A673 (cell line): ENCODE measurements at regions not wholly inside any gene's neighbourhood (a gene's known extent, or its start where the extent isn't known, plus 50 kb on each side); places are given as distances from the start of the nearest gene placed in this dataset.

Experiments
- BruUV-seq: library from RNA; stranded (reverse); fragments of 400-500 nt; replicated peaks from 2 replicates; lab custom pipeline; 2021; lab: Mats Ljungman, UMichigan
- CTCF ChIA-PET: fragments of 300-600 bp; sonication (Branson Sonifier 250); formaldehyde crosslinking; loops from one replicate; lab custom pipeline; 2022; ENCODE audit warnings: antibody characterized with exemption; lab: Charles Lee
- POLR2A ChIA-PET: fragments of 300-600 bp; sonication (Branson Sonifier 250); formaldehyde crosslinking; loops from one replicate; lab custom pipeline; 2022; ENCODE audit warnings: antibody characterized with exemption; ENCODE audit not compliant: low non-redundant PET; lab: Charles Lee
- DNase-seq: peaks from one replicate; pipeline ENCODE4 v3.0.0-alpha.2; 2015; ENCODE audit warnings: low spot score
- H3K27ac ChIP-seq: fragments of 200-600 bp; sonication (generic); 2 replicates; pipeline ENCODE4 v1.5.1; 2016; ENCODE audit warnings: mixed run types, low read depth, mild to moderate bottlenecking, mixed read lengths, antibody characterized with exemption, low read length; ENCODE audit not compliant: poor library complexity, severe bottlenecking
- H3K27me3 ChIP-seq: fragments of 200-600 bp; sonication (generic); replicated peaks from 2 replicates; pipeline ENCODE4 v1.6.1; 2017; ENCODE audit warnings: mixed run types, low read depth, mild to moderate bottlenecking, mixed read lengths, antibody characterized with exemption, low read length; ENCODE audit not compliant: insufficient read depth, poor library complexity
- H3K36me3 ChIP-seq: fragments of 200-600 bp; sonication (generic); 2 replicates; pipeline ENCODE4 v1.6.1; 2016; ENCODE audit warnings: mixed run types, mild to moderate bottlenecking, mixed read lengths, antibody characterized with exemption, low read length; ENCODE audit not compliant: insufficient read depth, poor library complexity, severe bottlenecking
- H3K4me1 ChIP-seq: fragments of 200-600 bp; sonication (generic); 2 replicates; pipeline ENCODE4 v1.6.1; 2017; ENCODE audit warnings: mixed run types, mild to moderate bottlenecking, mixed read lengths, antibody characterized with exemption, low read length; ENCODE audit not compliant: insufficient read depth, poor library complexity, severe bottlenecking
- H3K4me3 ChIP-seq: fragments of 200-600 bp; sonication (generic); 2 replicates; pipeline ENCODE4 v1.5.1; 2016; ENCODE audit warnings: low read depth, mixed run types, mild to moderate bottlenecking, mixed read lengths, low read length; ENCODE audit not compliant: poor library complexity, severe bottlenecking
- H3K9me3 ChIP-seq: fragments of 200-600 bp; sonication (generic); 2 replicates; pipeline ENCODE4 v1.6.1; 2016; ENCODE audit warnings: mixed run types, low read depth, mild to moderate bottlenecking, mixed read lengths, antibody characterized with exemption, low read length; ENCODE audit not compliant: poor library complexity, severe bottlenecking
- CTCF ChIP-seq: fragments of 300-800, 200-600 bp; sonication (generic); conservative IDR thresholded peaks from 2 replicates; pipeline ENCODE4 v1.5.1; 2017; ENCODE audit warnings: low read depth, mild to moderate bottlenecking, antibody characterized with exemption, low read length, moderate library complexity, mixed read lengths
- EZH2 ChIP-seq: fragments of 200-600 bp; sonication (generic); IDR thresholded peaks from 2 replicates; pipeline ENCODE4 v1.6.1; 2017; ENCODE audit warnings: borderline replicate concordance, low read depth, mild to moderate bottlenecking, mixed read lengths, antibody characterized with exemption, low read length; ENCODE audit not compliant: poor library complexity, severe bottlenecking
- intact Hi-C: fragments of 100-400 bp; cut with micrococcal nuclease; formaldehyde crosslinking; loops from one replicate; pipeline ENCODE4 v1.10.0; 2022; ENCODE audit not compliant: unreplicated experiment

- CTCF ChIA-PET, result interaction anchor here (0.6 kb wide), 1 partner anchor 1281 kb away, joined by 13 read pairs; the partner anchor contains the start of gene IGFBP3
These were observed 379.6 kb downstream of the TNS3 start for GRCh38 chr7:47202146-47202783.

GRCh38 chr7:47198159-47198558, 383.8 kb downstream of the TNS3 start:
- intact Hi-C loops, result no loop called here
- Histone ChIP-seq H3K27ac (no peak overlapping the region), H3K36me3 (no peaks in the 10 kb centered on the region), H3K9me3 (no peaks in the 10 kb centered on the region), H3K27me3 (no peaks in the 10 kb centered on the region), H3K4me3 (no peak overlapping the region), H3K4me1 (no peaks in the 10 kb centered on the region)
- DNase-seq, result no peak
- BruUV-seq, result no TSS peak
- POLR2A ChIA-PET, result no interaction called here
- TF ChIP-seq CTCF (no peak), EZH2 (no peak)
- CTCF ChIA-PET, result no interaction called here

More at GRCh38 chr7:47202146-47202783, 379.6 kb downstream of the TNS3 start:
- H3K4me3 ChIP-seq, result no peak overlapping the region
- no peak overlapping the region for H3K27ac ChIP-seq
- H3K36me3 ChIP-seq, result no peaks in the 10 kb centered on the region
- H3K9me3 ChIP-seq, result no peaks in the 10 kb centered on the region
- no TSS peak for BruUV-seq
- H3K27me3 ChIP-seq, result peaks cover 4% of the 10 kb centered on the region
- no peaks in the 10 kb centered on the region for H3K4me1 ChIP-seq
- no peak for DNase-seq
- TF ChIP-seq EZH2, result no peak
- TF ChIP-seq CTCF, result no peak
- intact Hi-C loops, result no loop called here
- POLR2A ChIA-PET, result no interaction called here

- Histone ChIP-seq H3K27ac (no peak overlapping the region), H3K27me3 (no peaks in the 10 kb centered on the region), H3K9me3 (no peaks in the 10 kb centered on the region), H3K4me1 (no peaks in the 10 kb centered on the region), H3K36me3 (no peaks in the 10 kb centered on the region), H3K4me3 (no peak overlapping the region)
- DNase-seq, result no peak
- POLR2A ChIA-PET, result no interaction called here
- CTCF ChIA-PET, result no interaction called here
- intact Hi-C loops, result no loop called here
- no TSS peak for BruUV-seq
- TF ChIP-seq CTCF (no peak), EZH2 (no peak)
These were observed 384.4 kb downstream of the TNS3 start for GRCh38 chr7:47197486-47197885.
